SKM-1 (cell line): ENCODE measurements at regions not wholly inside any gene's neighbourhood (a gene's known extent, or its start where the extent isn't known, plus 50 kb on each side); places are given as distances from the start of the nearest gene placed in this dataset.
"Not testable (repeated sequence)": the region's sequence is repeated elsewhere in the genome, so short reads cannot be mapped to it uniquely, and the experiment has no call there.

ENCODE experiments used
- DNase-seq: peaks from one replicate; lab custom pipeline; 2025; ENCODE audit not compliant: unreplicated experiment; lab: John Stamatoyannopoulos, UW

DNA sequence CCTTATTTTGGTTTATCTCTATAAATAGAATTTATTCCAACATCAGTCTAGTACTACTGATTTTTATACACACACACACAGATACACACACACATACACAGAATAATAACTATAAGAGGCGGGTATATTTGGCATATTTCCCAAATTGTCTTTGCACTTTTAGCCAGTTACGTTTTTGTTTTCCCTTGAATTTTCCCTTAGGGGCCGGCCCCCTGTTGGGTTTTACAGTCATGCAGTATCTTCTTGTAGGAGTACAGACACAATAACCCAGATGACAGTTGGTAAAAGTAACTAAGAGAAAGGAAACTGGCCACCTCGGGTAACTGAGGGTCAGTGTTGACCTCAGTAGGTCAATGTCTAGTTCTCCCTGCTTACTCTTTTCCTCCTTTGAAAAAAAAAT is 50.9 kb downstream of the DISP1 start:
- no peak for DNase-seq

DNA sequence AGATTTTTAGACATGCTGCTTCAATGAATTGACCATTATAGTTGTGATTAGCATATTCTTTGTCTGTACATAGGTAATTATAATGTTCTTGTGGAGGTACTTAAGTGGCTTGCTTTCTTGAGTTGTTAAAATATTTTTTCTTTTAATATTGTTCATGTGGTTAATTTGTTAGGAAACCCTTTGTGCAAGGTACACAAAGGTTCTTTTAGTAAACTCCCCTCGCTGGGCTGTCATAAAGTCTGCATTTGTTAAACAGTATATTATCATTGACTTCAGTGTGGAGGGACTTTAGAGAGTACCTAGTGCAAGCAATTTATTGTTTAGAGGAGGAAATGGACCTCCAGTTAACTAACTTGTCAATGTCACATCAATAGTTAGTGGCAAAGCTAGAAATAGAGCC is 52.5 kb downstream of the DISP1 start:
- DNase-seq, result no peak

DNA sequence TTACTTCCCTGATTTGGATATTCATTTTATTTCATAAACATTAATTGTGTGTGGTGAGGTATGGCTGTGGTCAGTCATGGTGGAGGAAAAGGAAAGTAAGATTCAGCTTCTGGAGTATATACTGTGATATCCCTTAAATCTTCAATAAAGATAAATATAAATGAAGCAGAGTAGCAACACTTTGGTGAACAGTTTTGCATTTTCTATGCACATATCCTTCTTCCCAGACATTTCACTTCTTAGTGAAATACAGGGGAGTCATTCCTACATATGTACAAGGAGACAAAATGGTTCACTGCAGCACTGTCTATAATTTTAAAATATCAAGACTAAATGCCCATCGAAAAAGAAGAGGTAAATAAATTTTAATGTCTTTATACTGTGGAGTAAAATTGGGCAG is 61.3 kb downstream of the DISP1 start:
- no peak for DNase-seq

GRCh38 chr1:222877854-222878253 is 63.0 kb downstream of the DISP1 start:
- no peak for DNase-seq

DNA sequence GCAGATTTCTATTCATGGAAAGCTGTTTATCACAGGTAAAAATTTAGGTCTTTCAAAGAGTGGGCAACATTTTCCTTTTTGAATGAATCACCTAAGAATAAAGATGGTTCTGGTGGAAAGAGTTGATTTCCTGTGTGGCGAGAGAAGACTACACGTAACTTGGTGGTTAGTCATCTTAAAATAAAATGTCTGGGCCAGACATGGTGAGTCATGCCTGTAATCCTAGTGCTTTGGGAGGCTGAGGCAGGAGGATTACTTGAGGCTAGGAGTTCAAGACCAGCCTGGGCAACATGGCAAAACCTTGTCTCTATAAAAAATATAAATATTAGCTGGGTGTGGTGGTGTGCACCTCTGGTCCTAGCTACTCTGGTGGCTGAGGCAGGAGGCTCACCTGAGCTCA is 65.7 kb downstream of the DISP1 start:
- no peak for DNase-seq

GRCh38 chr1:222886194-222886854 is 71.5 kb downstream of the DISP1 start:
- DNase-seq, result no peak

- no peak for DNase-seq
Measured at GRCh38 chr1:222886878-222887351, 72.1 kb downstream of the DISP1 start.

GRCh38 chr1:222889440-222889839 is 74.6 kb downstream of the DISP1 start:
- DNase-seq, result no peak

GRCh38 chr1:222890716-222891115 is 75.9 kb downstream of the DISP1 start:
- DNase-seq, result no peak

- no peak for DNase-seq
Measured at GRCh38 chr1:222891578-222891977, 76.7 kb downstream of the DISP1 start.

DNA sequence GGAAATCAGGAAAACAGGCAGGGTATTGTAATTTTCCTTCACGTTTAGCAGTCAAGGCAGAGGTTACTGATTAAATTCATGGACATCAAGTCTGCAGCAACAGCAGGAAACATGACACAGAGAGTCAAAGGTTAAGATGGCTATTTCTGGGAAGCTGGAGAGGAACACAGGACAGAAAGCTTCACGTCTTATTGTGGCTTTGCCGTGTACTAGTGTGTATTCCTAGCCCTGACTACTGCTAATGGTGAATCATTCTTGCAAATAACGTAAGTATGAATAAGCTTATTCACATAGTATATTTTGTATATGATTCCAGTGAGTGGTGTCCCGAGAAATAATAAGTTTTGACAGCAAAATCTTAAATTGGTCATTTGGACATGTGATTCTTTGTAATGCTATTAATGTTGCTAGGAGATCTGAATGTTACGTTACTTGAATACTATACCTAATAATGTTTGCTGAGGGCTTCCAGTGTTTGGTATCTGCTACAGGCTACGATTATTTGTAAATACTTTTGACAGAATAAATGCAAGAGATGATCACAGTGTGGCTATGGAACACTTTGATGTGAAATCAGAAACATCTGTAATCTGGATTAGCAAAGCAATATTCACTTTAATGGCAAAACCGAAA is 77.4 kb downstream of the DISP1 start:
- no peak for DNase-seq

- no peak for DNase-seq
Measured at GRCh38 chr1:222893255-222893654, 78.4 kb downstream of the DISP1 start.

DNA sequence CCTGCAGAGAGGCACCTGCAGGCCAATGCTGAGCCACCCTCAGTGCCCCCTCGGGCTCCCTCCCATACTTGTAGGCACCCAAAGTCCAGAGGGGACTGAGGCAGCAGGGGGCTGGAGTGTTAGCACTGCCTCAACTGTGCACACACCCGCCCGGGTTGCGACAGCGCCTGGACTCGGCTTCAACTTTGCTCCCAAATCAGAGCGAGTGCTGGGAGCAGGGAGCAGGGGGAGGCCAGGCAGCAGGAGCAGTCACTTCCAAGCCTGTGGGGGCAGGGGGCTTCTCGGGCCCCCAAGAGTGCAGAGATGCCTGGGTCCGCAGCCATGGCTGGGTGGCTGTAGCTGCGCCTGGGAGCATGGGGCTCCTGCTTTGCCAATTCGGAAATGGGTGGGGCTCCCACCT is 79.5 kb downstream of the DISP1 start:
- DNase-seq, result no peak

- DNase-seq, result no peak
Measured at GRCh38 chr1:222896630-222897526, 82.0 kb downstream of the DISP1 start.

GRCh38 chr1:222897527-222898190 is 82.8 kb downstream of the DISP1 start:
- no peak for DNase-seq

DNA sequence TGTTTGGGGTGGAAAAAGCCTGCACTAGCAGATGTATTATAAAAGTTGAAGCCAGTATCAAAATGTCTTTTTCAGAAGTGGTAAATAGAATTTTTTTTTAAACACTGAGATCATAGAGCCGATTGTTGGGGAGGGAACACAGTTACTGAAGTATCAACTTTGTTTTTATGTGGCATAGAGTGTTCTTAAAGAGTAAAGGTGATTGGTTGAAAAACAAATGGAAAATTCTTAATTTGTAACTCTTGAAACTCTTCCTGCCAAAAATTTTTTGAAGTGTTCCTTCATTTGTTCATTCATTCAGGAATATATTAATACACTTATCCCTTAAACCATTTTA is 83.3 kb downstream of the DISP1 start:
- DNase-seq, result no peak

- no peak for DNase-seq
Measured at GRCh38 chr1:222899471-222899870, 84.6 kb downstream of the DISP1 start.

DNA sequence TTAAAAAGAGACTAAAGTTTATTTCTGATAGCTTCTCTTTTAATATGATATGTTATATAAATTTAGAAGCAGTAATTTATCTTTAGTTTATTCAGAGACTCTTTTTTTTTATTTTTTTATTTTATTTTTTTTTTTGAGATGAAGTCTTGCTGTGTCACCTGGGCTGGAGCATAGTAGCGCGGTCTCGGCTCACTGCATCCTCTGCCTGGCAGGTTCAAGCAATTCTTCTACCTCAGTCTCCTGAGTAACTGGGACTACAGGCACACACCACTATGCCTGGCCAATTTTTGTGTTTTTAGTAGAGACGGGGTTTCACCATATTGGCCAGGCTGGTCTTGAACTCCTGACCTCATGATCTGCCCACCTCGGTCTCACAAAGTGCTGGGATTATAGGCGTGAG is 89.6 kb downstream of the DISP1 start:
- DNase-seq, result no peak

DNA sequence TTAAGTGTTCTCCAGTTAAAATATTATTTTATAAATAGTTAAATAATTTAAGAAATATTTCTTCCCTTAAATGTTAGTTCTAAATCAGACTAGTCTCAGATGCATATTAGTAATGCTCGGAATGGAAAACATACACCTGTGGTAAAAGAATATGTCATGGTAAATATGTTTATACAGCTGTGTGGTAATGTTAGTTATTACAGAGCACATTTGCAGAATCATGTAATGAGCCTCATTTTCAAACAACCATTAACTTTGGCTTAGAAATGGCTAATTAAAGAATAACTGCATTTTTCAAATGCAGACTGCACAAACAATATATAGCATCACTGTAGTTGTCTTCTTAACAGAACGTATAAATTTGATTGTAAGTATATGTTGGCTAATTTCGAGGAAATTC is 90.3 kb downstream of the DISP1 start:
- DNase-seq, result no peak

GRCh38 chr1:222906271-222906739 is 91.5 kb downstream of the DISP1 start:
- not testable (repeated sequence) for DNase-seq

DNA sequence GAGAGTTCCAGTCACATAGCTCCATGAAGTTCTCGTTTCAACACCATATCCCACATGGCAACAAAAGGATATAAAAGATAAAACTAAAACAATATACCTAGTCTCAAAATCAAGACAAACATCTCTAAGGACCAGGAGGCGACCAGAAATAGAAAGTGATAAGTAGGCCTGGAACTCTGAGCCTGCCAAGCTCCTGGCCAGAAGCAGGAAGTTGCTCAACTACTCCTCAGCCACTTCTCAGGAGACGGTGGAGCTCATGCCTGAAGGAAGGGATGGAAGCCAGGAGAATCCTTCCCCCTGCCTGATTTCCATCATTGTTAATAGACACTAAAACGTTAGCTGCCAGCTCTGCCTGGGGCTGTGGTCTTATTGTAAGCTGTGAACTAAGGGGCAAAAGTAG is 94.7 kb downstream of the DISP1 start:
- no peak for DNase-seq
